ENCODE measurements at regions not wholly inside any gene's neighbourhood (a gene's known extent, or its start where the extent isn't known, plus 50 kb on each side); places are given as distances from the start of the nearest gene placed in this dataset.

DNA sequence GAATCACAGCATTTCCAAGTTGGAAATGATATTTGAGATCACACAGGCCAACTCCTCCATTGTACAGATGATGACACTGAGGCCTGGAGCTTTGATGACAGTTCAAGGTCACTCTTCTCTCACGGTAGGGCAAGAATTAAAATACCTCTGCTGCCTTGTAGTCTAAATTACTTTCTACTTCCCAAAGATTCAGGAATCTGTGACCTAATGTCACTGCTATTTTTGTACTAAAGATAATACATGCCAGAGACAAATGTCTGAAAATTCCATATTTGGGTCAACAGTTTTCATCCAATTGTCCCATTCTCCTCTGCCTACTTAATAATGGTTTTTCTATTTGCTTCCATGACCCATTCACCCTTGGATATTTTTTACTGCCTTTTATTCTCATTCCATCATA lies 160.0 kb downstream of the SOD2 start:
- TF ChIP-seq POLR2AphosphoS5 (IDR thresholded peaks at IDR 0.05; ENCODE audit: low read depth, low read length) = no peak
- no peak for TF ChIP-seq SIN3A (IDR thresholded peaks at IDR 0.05; ENCODE audit: borderline replicate concordance, insufficient read depth, low read length)
- TF ChIP-seq, protein P1, sequence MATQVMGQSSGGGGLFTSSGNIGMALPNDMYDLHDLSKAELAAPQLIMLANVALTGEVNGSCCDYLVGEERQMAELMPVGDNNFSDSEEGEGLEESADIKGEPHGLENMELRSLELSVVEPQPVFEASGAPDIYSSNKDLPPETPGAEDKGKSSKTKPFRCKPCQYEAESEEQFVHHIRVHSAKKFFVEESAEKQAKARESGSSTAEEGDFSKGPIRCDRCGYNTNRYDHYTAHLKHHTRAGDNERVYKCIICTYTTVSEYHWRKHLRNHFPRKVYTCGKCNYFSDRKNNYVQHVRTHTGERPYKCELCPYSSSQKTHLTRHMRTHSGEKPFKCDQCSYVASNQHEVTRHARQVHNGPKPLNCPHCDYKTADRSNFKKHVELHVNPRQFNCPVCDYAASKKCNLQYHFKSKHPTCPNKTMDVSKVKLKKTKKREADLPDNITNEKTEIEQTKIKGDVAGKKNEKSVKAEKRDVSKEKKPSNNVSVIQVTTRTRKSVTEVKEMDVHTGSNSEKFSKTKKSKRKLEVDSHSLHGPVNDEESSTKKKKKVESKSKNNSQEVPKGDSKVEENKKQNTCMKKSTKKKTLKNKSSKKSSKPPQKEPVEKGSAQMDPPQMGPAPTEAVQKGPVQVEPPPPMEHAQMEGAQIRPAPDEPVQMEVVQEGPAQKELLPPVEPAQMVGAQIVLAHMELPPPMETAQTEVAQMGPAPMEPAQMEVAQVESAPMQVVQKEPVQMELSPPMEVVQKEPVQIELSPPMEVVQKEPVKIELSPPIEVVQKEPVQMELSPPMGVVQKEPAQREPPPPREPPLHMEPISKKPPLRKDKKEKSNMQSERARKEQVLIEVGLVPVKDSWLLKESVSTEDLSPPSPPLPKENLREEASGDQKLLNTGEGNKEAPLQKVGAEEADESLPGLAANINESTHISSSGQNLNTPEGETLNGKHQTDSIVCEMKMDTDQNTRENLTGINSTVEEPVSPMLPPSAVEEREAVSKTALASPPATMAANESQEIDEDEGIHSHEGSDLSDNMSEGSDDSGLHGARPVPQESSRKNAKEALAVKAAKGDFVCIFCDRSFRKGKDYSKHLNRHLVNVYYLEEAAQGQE (IDR thresholded peaks at IDR 0.05; ENCODE audit: insufficient read depth in 1 of 2, low read depth in 2 of 2, low read length in 2 of 2) = no peak
- no peak for TF ChIP-seq TAF1 (IDR thresholded peaks at IDR 0.05; ENCODE audit: borderline replicate concordance, insufficient read depth, low read length)

DNA sequence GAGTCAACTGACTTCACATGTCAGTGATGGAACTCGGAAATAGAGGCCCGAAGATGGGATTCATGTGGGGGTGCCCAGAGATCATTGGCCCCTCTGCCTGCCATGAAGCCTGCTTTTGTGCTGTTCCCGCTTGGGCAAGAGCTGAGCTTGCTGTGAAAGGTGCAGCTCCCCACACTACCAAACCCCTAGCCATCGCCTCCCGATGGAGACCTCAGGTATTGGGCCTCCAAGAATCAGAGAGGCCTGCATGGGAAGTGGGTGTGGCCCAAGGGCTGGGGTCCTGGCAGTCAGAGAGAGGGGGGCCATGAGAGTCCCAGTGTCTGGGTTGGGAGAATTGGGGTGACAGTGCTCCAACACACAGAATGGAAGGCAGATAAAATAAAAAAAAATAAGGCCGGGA lies 160.9 kb downstream of the SOD2 start:
- no peak for TF ChIP-seq TAF1 (IDR thresholded peaks at IDR 0.05; ENCODE audit: borderline replicate concordance, insufficient read depth, low read length)
- TF ChIP-seq, protein P1 (IDR thresholded peaks at IDR 0.05; ENCODE audit: insufficient read depth in 1 of 2, low read depth in 2 of 2, low read length in 2 of 2) = no peak
- no peak for TF ChIP-seq SIN3A (IDR thresholded peaks at IDR 0.05; ENCODE audit: borderline replicate concordance, insufficient read depth, low read length)
- no peak for TF ChIP-seq POLR2AphosphoS5 (IDR thresholded peaks at IDR 0.05; ENCODE audit: low read depth, low read length)
- no peak for TF ChIP-seq FOXP2 (optimal IDR thresholded peaks at IDR 0.05; ENCODE audit: borderline replicate concordance, extremely low read depth, extremely low read length, insufficient read depth)

GRCh38 chr6:159529934-159530333 lies 163.1 kb downstream of the SOD2 start:
- no peak for TF ChIP-seq TAF1 (IDR thresholded peaks at IDR 0.05; ENCODE audit: borderline replicate concordance, insufficient read depth, low read length)

DNA sequence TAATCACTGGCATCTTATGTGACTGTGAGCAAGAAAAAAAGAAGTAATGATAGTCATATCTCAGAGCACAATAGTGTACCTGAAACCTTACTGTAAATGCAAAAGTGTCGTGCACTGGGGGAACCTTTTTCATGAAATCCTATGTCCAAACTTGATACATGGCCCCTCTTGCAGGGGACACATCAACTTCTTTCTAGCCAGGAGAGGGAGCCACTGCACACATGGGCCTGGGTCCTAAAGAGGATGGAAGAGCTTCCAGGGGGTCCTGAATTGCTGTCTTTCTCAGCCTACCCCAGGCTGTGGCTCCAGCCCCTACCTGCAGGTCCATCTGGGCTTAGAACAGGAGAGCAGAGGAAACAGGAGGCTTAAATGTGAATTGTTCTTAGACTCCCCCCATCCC lies 165.7 kb downstream of the SOD2 start:
- no peak for TF ChIP-seq POLR2AphosphoS5 (IDR thresholded peaks at IDR 0.05; ENCODE audit: low read depth, low read length)

GRCh38 chr6:159525445-159526025 lies 167.5 kb downstream of the SOD2 start:
- TF ChIP-seq, protein P1 (IDR thresholded peaks at IDR 0.05; ENCODE audit: insufficient read depth in 1 of 2, low read depth in 2 of 2, low read length in 2 of 2) = no peak
- TF ChIP-seq FOXP2 (optimal IDR thresholded peaks at IDR 0.05; ENCODE audit: borderline replicate concordance, extremely low read depth, extremely low read length, insufficient read depth) (no peak), TAF1 (IDR thresholded peaks at IDR 0.05; ENCODE audit: borderline replicate concordance, insufficient read depth, low read length) (no peak), POLR2AphosphoS5 (IDR thresholded peaks at IDR 0.05; ENCODE audit: low read depth, low read length) (no peak), SIN3A (IDR thresholded peaks at IDR 0.05; ENCODE audit: borderline replicate concordance, insufficient read depth, low read length) (no peak)

- TF ChIP-seq TAF1 (IDR thresholded peaks at IDR 0.05; ENCODE audit: borderline replicate concordance, insufficient read depth, low read length) (no peak), POLR2AphosphoS5 (IDR thresholded peaks at IDR 0.05; ENCODE audit: low read depth, low read length) (no peak), SIN3A (IDR thresholded peaks at IDR 0.05; ENCODE audit: borderline replicate concordance, insufficient read depth, low read length) (no peak), FOXP2 (optimal IDR thresholded peaks at IDR 0.05; ENCODE audit: borderline replicate concordance, extremely low read depth, extremely low read length, insufficient read depth) (no peak)
- TF ChIP-seq, protein P1 (IDR thresholded peaks at IDR 0.05; ENCODE audit: insufficient read depth in 1 of 2, low read depth in 2 of 2, low read length in 2 of 2) = no peak
Measured at GRCh38 chr6:159522877-159523547, 170.0 kb downstream of the SOD2 start.
